ENCODE measurements at regions not wholly inside any gene's neighbourhood (a gene's known extent, or its start where the extent isn't known, plus 50 kb on each side); places are given as distances from the start of the nearest gene placed in this dataset.

DNA sequence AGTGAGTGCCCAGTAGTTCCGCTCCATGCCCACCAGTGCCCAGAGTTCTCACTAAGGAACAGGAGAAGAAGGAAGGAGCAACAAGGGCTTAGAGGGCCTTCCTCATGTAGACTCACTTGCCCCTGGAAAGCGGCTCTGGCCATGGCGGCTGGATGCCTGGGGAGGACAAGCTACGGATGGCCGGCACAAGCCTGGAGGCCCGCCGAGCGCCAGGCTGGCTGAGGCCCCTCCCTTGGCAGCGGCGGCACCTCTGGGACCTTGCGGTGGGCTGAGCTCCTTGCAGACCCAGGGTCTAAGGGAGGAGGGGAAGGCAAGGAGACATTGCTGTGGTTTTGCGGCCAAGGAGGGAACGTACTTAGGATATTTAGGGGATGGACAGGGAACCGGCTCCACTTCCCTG, 160.1 kb downstream of the SALL1 start:
- no peak overlapping the region for H3K4me3 ChIP-seq (ENCODE audit: low read depth, low read length)
- TF ChIP-seq, protein P1, sequence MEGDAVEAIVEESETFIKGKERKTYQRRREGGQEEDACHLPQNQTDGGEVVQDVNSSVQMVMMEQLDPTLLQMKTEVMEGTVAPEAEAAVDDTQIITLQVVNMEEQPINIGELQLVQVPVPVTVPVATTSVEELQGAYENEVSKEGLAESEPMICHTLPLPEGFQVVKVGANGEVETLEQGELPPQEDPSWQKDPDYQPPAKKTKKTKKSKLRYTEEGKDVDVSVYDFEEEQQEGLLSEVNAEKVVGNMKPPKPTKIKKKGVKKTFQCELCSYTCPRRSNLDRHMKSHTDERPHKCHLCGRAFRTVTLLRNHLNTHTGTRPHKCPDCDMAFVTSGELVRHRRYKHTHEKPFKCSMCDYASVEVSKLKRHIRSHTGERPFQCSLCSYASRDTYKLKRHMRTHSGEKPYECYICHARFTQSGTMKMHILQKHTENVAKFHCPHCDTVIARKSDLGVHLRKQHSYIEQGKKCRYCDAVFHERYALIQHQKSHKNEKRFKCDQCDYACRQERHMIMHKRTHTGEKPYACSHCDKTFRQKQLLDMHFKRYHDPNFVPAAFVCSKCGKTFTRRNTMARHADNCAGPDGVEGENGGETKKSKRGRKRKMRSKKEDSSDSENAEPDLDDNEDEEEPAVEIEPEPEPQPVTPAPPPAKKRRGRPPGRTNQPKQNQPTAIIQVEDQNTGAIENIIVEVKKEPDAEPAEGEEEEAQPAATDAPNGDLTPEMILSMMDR (IDR thresholded peaks at IDR 0.05; ENCODE audit: borderline replicate concordance, insufficient read depth, low read depth, low read length): no peak

- TF ChIP-seq, protein P1 (IDR thresholded peaks at IDR 0.05; ENCODE audit: borderline replicate concordance, insufficient read depth, low read depth, low read length): no peak
- H3K4me3 ChIP-seq (ENCODE audit: low read depth, low read length): no peak overlapping the region
Measured at GRCh38 chr16:50989047-50989446, 162.0 kb downstream of the SALL1 start.

- TF ChIP-seq, protein P1 (IDR thresholded peaks at IDR 0.05; ENCODE audit: borderline replicate concordance, insufficient read depth, low read depth, low read length): no peak
- no peak overlapping the region for H3K4me3 ChIP-seq (ENCODE audit: low read depth, low read length)
Measured at GRCh38 chr16:50988441-50988840, 162.6 kb downstream of the SALL1 start.

DNA sequence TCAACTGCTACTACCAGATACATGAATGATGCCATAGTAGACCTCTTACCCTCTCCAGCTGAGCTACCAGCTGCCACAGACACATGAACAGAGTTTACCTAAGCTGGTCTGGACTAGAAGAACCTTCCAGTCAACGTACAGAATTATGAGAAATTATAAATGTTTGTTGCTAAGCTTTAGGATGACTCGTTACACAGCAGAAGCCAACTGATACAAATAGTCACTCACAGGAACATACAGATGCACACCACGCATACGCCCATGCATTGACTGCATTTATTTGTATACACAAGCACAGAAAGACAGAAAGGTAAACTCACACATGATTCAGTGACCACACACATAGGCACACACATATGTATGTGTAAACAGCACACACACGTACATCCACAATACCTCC, 164.6 kb downstream of the SALL1 start:
- TF ChIP-seq, protein P1 (IDR thresholded peaks at IDR 0.05; ENCODE audit: borderline replicate concordance, insufficient read depth, low read depth, low read length): no peak

GRCh38 chr16:50985733-50986132, 165.3 kb downstream of the SALL1 start:
- TF ChIP-seq, protein P1 (IDR thresholded peaks at IDR 0.05; ENCODE audit: borderline replicate concordance, insufficient read depth, low read depth, low read length): no peak
- no peak overlapping the region for H3K4me3 ChIP-seq (ENCODE audit: low read depth, low read length)

More for the DNA sequence above, 164.6 kb downstream of the SALL1 start:
- no peak overlapping the region for H3K4me3 ChIP-seq (ENCODE audit: low read depth, low read length)

DNA sequence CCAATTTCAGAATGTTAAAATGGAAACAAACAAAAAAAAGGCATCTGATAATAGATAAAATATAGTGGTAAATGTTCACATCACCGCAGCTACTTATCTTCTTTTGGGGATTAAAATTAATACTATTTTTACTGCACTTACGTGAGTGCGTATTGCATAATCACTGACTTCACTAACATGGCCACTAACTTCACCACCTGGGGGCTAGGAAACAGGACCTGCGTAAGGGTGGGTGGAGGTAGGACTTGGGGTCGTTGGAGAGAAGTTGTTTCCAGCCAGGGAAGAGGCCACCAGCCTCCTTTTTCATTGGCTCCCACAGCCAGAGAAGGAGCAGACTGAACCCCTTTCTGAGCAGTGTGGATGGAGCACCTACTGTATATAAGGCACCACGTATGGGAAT, 166.4 kb downstream of the SALL1 start:
- H3K4me3 ChIP-seq (ENCODE audit: low read depth, low read length): no peak overlapping the region
- TF ChIP-seq, protein P1 (IDR thresholded peaks at IDR 0.05; ENCODE audit: borderline replicate concordance, insufficient read depth, low read depth, low read length): no peak

DNA sequence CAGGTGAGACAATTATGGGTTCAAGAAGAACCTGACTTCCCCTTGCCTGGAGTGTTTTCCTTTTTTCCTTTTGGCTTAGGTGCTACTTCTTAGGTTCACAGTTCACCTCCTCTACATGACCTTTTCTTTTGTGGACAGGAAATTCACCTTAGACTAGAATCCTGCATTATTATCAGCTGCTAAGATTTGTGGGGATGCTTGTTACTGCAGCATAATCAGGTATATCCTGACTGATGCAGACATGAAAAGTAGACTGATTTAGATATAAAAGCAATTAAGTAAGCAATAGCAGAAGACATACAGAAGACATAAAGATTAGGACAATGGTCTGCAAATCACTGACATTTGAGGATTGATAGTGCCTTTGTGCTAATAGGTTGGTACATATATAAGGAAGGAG, 168.3 kb downstream of the SALL1 start:
- TF ChIP-seq, protein P1 (IDR thresholded peaks at IDR 0.05; ENCODE audit: borderline replicate concordance, insufficient read depth, low read depth, low read length): no peak
- no peak overlapping the region for H3K4me3 ChIP-seq (ENCODE audit: low read depth, low read length)
